Keratinocyte (primary cell): ENCODE measurements at regions not wholly inside any gene's neighbourhood (a gene's known extent, or its start where the extent isn't known, plus 50 kb on each side); places are given as distances from the start of the nearest gene placed in this dataset.

Experiments
- DNase-seq: peaks from one replicate; pipeline ENCODE4 v3.0.0-alpha.2; 2011; ENCODE audit warnings: low read depth, missing footprints, low spot score
- FAIRE-seq: peaks from 2 replicates; lab custom pipeline; 2011; peaks lifted over from hg19 to GRCh38; lab: Jason Lieb, UNC
- H2AFZ ChIP-seq: 2 replicates; pipeline ENCODE4 v1.6.0; 2012; ENCODE audit warnings: low read length, control low read depth, inconsistent platforms; ENCODE audit not compliant: control insufficient read depth
- H3K27ac ChIP-seq: 2 replicates; pipeline ENCODE4 v1.5.1; 2011; ENCODE audit warnings: low read length; ENCODE audit not compliant: control insufficient read depth, insufficient read depth
- H3K27me3 ChIP-seq: 3 replicates; pipeline ENCODE4 v1.6.0; 2011; ENCODE audit warnings: low read length; ENCODE audit not compliant: control insufficient read depth, insufficient read depth; ENCODE audit errors: extremely low read depth
- H3K36me3 ChIP-seq, 2 experiments: 2 replicates in 1 of 2; 3 replicates in 1 of 2; pipeline ENCODE4 v1.5.1; 2011; ENCODE audit warnings: low read length in 2 of 2, mild to moderate bottlenecking in 1 of 2; ENCODE audit not compliant: control insufficient read depth in 2 of 2, insufficient read depth in 2 of 2; ENCODE audit errors: extremely low read depth in 1 of 2
- H3K4me1 ChIP-seq: 3 replicates; pipeline ENCODE4 v1.5.1; 2011; ENCODE audit warnings: low read length; ENCODE audit not compliant: control insufficient read depth, insufficient read depth; ENCODE audit errors: extremely low read depth
- H3K4me2 ChIP-seq: 3 replicates; pipeline ENCODE4 v1.6.0; 2011; ENCODE audit warnings: low read depth, low read length; ENCODE audit not compliant: control insufficient read depth, insufficient read depth; ENCODE audit errors: extremely low read depth
- H3K4me3 ChIP-seq, 3 experiments: fragments of 200-600 bp in 1 of 3; sonication (generic) in 1 of 3; 2 replicates in 2 of 3; 3 replicates in 1 of 3; pipeline ENCODE4 v1.5.1; 2011 to 2016; ENCODE audit warnings: low read length in 3 of 3, mild to moderate bottlenecking in 3 of 3, control low read depth in 2 of 3, inconsistent platforms in 1 of 3, low read depth in 1 of 3, mixed read lengths in 1 of 3, mixed run types in 1 of 3, moderate library complexity in 1 of 3; ENCODE audit not compliant: control insufficient read depth in 2 of 3, insufficient read depth in 2 of 3; ENCODE audit errors: extremely low read depth in 1 of 3
- H3K79me2 ChIP-seq: 2 replicates; pipeline ENCODE4 v1.6.0; 2012; ENCODE audit warnings: low read length; ENCODE audit not compliant: control insufficient read depth, insufficient read depth
- H3K9ac ChIP-seq: 3 replicates; pipeline ENCODE4 v1.6.0; 2011; ENCODE audit warnings: low read length; ENCODE audit not compliant: control insufficient read depth, insufficient read depth; ENCODE audit errors: extremely low read depth
- H3K9me1 ChIP-seq: 3 replicates; pipeline ENCODE4 v1.6.0; 2011; ENCODE audit warnings: low read length; ENCODE audit not compliant: control insufficient read depth, insufficient read depth; ENCODE audit errors: extremely low read depth
- H3K9me3 ChIP-seq: 2 replicates; pipeline ENCODE4 v1.5.1; 2012; ENCODE audit warnings: low read depth, low read length; ENCODE audit not compliant: control insufficient read depth
- H4K20me1 ChIP-seq: 3 replicates; pipeline ENCODE4 v1.6.0; 2011; ENCODE audit warnings: low read length; ENCODE audit not compliant: control insufficient read depth, insufficient read depth; ENCODE audit errors: extremely low read depth
- CTCF ChIP-seq, 3 experiments: IDR thresholded peaks in 1 of 3; conservative IDR thresholded peaks in 1 of 3; optimal IDR thresholded peaks in 1 of 3; 2 replicates in 2 of 3; 3 replicates in 1 of 3; pipeline versions ENCODE3 to v1.5.1; 2011; ENCODE audit warnings: low read length in 3 of 3, mild to moderate bottlenecking in 3 of 3, moderate library complexity in 2 of 3, control low read depth in 1 of 3, inconsistent platforms in 1 of 3; ENCODE audit not compliant: insufficient read depth in 2 of 3; ENCODE audit errors: extremely low read depth in 1 of 3
- EZH2 ChIP-seq: IDR thresholded peaks from one replicate; pipeline ENCODE4 v1.6.1; 2012; ENCODE audit warnings: inconsistent platforms, mild to moderate bottlenecking, low read length, moderate library complexity
- dilution Hi-C: fragments of 300-500 bp; cut with MboI; formaldehyde crosslinking; loops from one replicate; pipeline ENCODE4 v1.7.0; 2020; ENCODE audit warnings: low sequenced_read_pairs; ENCODE audit not compliant: extremely low pct_ligation_motif_present

GRCh38 chr4:189513421-189513820 is 427.3 kb upstream of the FRG1 start:
- no peak for FAIRE-seq
- no peak for DNase-seq
- H3K27me3 ChIP-seq: no peaks in the 10 kb centered on the region
- H2AFZ ChIP-seq: no peak overlapping the region
- no peaks in the 10 kb centered on the region for H3K79me2 ChIP-seq
- H3K9ac ChIP-seq: no peak overlapping the region
- no peaks in the 10 kb centered on the region for H3K36me3 ChIP-seq
- H3K9me1 ChIP-seq: no peaks in the 10 kb centered on the region
- no peaks in the 10 kb centered on the region for H3K9me3 ChIP-seq
- no peak overlapping the region for H3K4me3 ChIP-seq
- no peak overlapping the region for H3K4me2 ChIP-seq
- H3K27ac ChIP-seq: no peak overlapping the region
- H3K4me1 ChIP-seq: no peaks in the 10 kb centered on the region
- TF ChIP-seq EZH2 (no peak), CTCF (optimal IDR thresholded peaks at IDR 0.05 in 1 of 3, IDR thresholded peaks at IDR 0.05 in 1 of 3, conservative IDR thresholded peaks at IDR 0.05 in 1 of 3; ENCODE audit: extremely low read depth in 1 of 3, insufficient read depth in 2 of 3, low read length in 3 of 3) (no peak)
- no peaks in the 10 kb centered on the region for H4K20me1 ChIP-seq
- dilution Hi-C loops: no loop called here

- dilution Hi-C loops: no loop called here
- no peak overlapping the region for H3K9ac ChIP-seq
- no peaks in the 10 kb centered on the region for H3K79me2 ChIP-seq
- H3K4me3 ChIP-seq: no peak overlapping the region
- DNase-seq (no peak), FAIRE-seq (no peak)
- H3K36me3 ChIP-seq: no peaks in the 10 kb centered on the region
- no peaks in the 10 kb centered on the region for H3K9me1 ChIP-seq
- H3K9me3 ChIP-seq: no peaks in the 10 kb centered on the region
- H2AFZ ChIP-seq: no peak overlapping the region
- H3K27me3 ChIP-seq: no peaks in the 10 kb centered on the region
- no peaks in the 10 kb centered on the region for H4K20me1 ChIP-seq
- no peak overlapping the region for H3K27ac ChIP-seq
- TF ChIP-seq EZH2 (no peak), CTCF (optimal IDR thresholded peaks at IDR 0.05 in 1 of 3, IDR thresholded peaks at IDR 0.05 in 1 of 3, conservative IDR thresholded peaks at IDR 0.05 in 1 of 3; ENCODE audit: extremely low read depth in 1 of 3, insufficient read depth in 2 of 3, low read length in 3 of 3) (no peak)
- no peaks in the 10 kb centered on the region for H3K4me1 ChIP-seq
- no peak overlapping the region for H3K4me2 ChIP-seq
Measured at GRCh38 chr4:189514209-189514608, 426.5 kb upstream of the FRG1 start.
